ENCODE measurements at regions not wholly inside any gene's neighbourhood (a gene's known extent, or its start where the extent isn't known, plus 50 kb on each side); places are given as distances from the start of the nearest gene placed in this dataset.

GRCh38 chr17:33494151-33494550 lies 201.1 kb upstream of the ASIC2 start:
- intact Hi-C loops (cut with micrococcal nuclease) (no loop called here), dilution Hi-C loops (cut with HindIII; ENCODE audit: low sequenced_read_pairs, unreplicated experiment) (no loop called here), in situ Hi-C loops (cut with MboI; ENCODE audit: low sequenced_read_pairs) (no loop called here)
- POLR2A ChIA-PET (ENCODE audit: unreplicated experiment): no interaction called here
- no peaks in the 10 kb centered on the region for H3K27me3 ChIP-seq (ENCODE audit: control insufficient read depth, insufficient read depth, low read length)
- no peaks in the 10 kb centered on the region for H3K36me3 ChIP-seq (ENCODE audit: control insufficient read depth, insufficient read depth, low read length)
- no peak overlapping the region for H3K18ac ChIP-seq (ENCODE audit: low read depth, low read length)
- H3K27ac ChIP-seq (ENCODE audit: insufficient read depth, low read length): no peak overlapping the region
- no peak overlapping the region for H3K56ac ChIP-seq (ENCODE audit: extremely low read depth, insufficient read depth, low read length)
- no CpG with 5 or more reads among the region's 4 CpGs for WGBS, 2 experiments (ENCODE audit: extremely low coverage in 2 of 2, insufficient read length in 1 of 2)
- H3K79me1 ChIP-seq (ENCODE audit: low read depth in 1 of 2, low read length in 2 of 2): no peaks in the 10 kb centered on the region
- no peak for TF ChIP-seq CEBPB (IDR thresholded peaks at IDR 0.05; ENCODE audit: low read depth, low read length)
- TF ChIP-seq MAZ (IDR thresholded peaks at IDR 0.05; ENCODE audit: borderline replicate concordance, low read depth, low read length): no peak
- TF ChIP-seq MAFK (IDR thresholded peaks at IDR 0.05; ENCODE audit: low read depth, low read length): no peak
- TF ChIP-seq USF2 (IDR thresholded peaks at IDR 0.05; ENCODE audit: low read depth, low read length): no peak
- TF ChIP-seq SMC3 (IDR thresholded peaks at IDR 0.05; ENCODE audit: low read depth, low read length): no peak
- no peak for TF ChIP-seq CHD1 (IDR thresholded peaks at IDR 0.05; ENCODE audit: low read depth, low read length)
- no peak for TF ChIP-seq BHLHE40 (IDR thresholded peaks at IDR 0.05; ENCODE audit: low read depth, low read length)
- no peak for TF ChIP-seq RFX5 (IDR thresholded peaks at IDR 0.05; ENCODE audit: low read depth, low read length)
- TF ChIP-seq CTCF (conservative IDR thresholded peaks at IDR 0.05; ENCODE audit: low read depth, low read length): no peak
- TF ChIP-seq ELK1 (IDR thresholded peaks at IDR 0.05; ENCODE audit: borderline replicate concordance, low read depth, low read length): no peak
- TF ChIP-seq FOS (IDR thresholded peaks at IDR 0.05; ENCODE audit: low read depth, low read length): no peak
- no peak for TF ChIP-seq NFE2L2 (IDR thresholded peaks at IDR 0.05; ENCODE audit: low read depth, low read length)
- TF ChIP-seq MXI1 (IDR thresholded peaks at IDR 0.05; ENCODE audit: borderline replicate concordance, low read depth, low read length): no peak
- TF ChIP-seq RCOR1 (IDR thresholded peaks at IDR 0.05; ENCODE audit: insufficient replicate concordance, low read length): no peak
- TF ChIP-seq POLR2A (IDR thresholded peaks at IDR 0.05; ENCODE audit: low read depth, low read length): no peak
- TF ChIP-seq RAD21 (IDR thresholded peaks at IDR 0.05; ENCODE audit: low read length): no peak
- H2BK120ac ChIP-seq (ENCODE audit: low read depth, low read length): no peak overlapping the region
- no peak overlapping the region for H3K4me3 ChIP-seq (ENCODE audit: insufficient read depth, low read depth, low read length)
- no peak overlapping the region for H3K4me2 ChIP-seq (ENCODE audit: low read depth, low read length)
- H3K4ac ChIP-seq (ENCODE audit: low read depth, low read length): no peak overlapping the region
- no peaks in the 10 kb centered on the region for H4K20me1 ChIP-seq (ENCODE audit: insufficient read depth, low read length)
- no peak overlapping the region for H2AK9ac ChIP-seq (replicated peaks; ENCODE audit: low read depth, low read length, poor library complexity)
- no peak overlapping the region for H2BK15ac ChIP-seq (ENCODE audit: low read depth, low read length)
- CTCF ChIA-PET: no interaction called here
- H4K8ac ChIP-seq (ENCODE audit: low read depth in 2 of 2, low read length in 2 of 2): no peak overlapping the region
- no peaks in the 10 kb centered on the region for H3K4me1 ChIP-seq (ENCODE audit: control insufficient read depth, insufficient read depth, low read length)
- H2BK20ac ChIP-seq (ENCODE audit: low read depth, low read length): no peak overlapping the region
- H4K91ac ChIP-seq (ENCODE audit: insufficient read depth, low read depth, low read length): no peak overlapping the region
- no TSS peak for BruUV-seq (replicated peaks)
- H3K9me3 ChIP-seq (ENCODE audit: control insufficient read depth, insufficient read depth, low read length): no peaks in the 10 kb centered on the region; the same call in none of the 2 replicates
- H2AK5ac ChIP-seq (ENCODE audit: low read depth, low read length): no peak overlapping the region
- no peaks in the 10 kb centered on the region for H3K9me1 ChIP-seq (ENCODE audit: insufficient read depth, low read length)
- no peak overlapping the region for H2BK5ac ChIP-seq (ENCODE audit: low read depth, low read length, poor library complexity, severe bottlenecking)
- H4K5ac ChIP-seq (ENCODE audit: low read depth, low read length): no peak overlapping the region
- DNase-seq (no peak), ATAC-seq (ENCODE audit: low read depth) (no peak)
- H2AFZ ChIP-seq (replicated peaks; ENCODE audit: low read length, poor library complexity): no peak overlapping the region
- no peak overlapping the region for H3K14ac ChIP-seq (replicated peaks; ENCODE audit: low read depth, low read length)
- H3K23ac ChIP-seq (ENCODE audit: low read depth, low read length): no peak overlapping the region
- H3K9ac ChIP-seq (ENCODE audit: low read depth, low read length): no peak overlapping the region

Measured in IMR-90 (cell line).